ENCODE measurements at regions not wholly inside any gene's neighbourhood (a gene's known extent, or its start where the extent isn't known, plus 50 kb on each side); places are given as distances from the start of the nearest gene placed in this dataset.

GRCh38 chr20:21835042-21835441 lies 129.6 kb downstream of the PAX1 start:
- TF ChIP-seq, protein P1, sequence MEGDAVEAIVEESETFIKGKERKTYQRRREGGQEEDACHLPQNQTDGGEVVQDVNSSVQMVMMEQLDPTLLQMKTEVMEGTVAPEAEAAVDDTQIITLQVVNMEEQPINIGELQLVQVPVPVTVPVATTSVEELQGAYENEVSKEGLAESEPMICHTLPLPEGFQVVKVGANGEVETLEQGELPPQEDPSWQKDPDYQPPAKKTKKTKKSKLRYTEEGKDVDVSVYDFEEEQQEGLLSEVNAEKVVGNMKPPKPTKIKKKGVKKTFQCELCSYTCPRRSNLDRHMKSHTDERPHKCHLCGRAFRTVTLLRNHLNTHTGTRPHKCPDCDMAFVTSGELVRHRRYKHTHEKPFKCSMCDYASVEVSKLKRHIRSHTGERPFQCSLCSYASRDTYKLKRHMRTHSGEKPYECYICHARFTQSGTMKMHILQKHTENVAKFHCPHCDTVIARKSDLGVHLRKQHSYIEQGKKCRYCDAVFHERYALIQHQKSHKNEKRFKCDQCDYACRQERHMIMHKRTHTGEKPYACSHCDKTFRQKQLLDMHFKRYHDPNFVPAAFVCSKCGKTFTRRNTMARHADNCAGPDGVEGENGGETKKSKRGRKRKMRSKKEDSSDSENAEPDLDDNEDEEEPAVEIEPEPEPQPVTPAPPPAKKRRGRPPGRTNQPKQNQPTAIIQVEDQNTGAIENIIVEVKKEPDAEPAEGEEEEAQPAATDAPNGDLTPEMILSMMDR (IDR thresholded peaks at IDR 0.05; ENCODE audit: low read depth, low read length, missing input control): no peak
- TF ChIP-seq, protein P2, sequence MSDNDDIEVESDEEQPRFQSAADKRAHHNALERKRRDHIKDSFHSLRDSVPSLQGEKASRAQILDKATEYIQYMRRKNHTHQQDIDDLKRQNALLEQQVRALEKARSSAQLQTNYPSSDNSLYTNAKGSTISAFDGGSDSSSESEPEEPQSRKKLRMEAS (IDR thresholded peaks at IDR 0.05): no peak
- TF ChIP-seq HNF4G (IDR thresholded peaks at IDR 0.05) (no peak), TAF1 (conservative IDR thresholded peaks at IDR 0.05) (no peak), RAD21 (IDR thresholded peaks at IDR 0.05) (no peak)

Measured in liver (tissue), 3 donors.